ENCODE measurements at regions not wholly inside any gene's neighbourhood (a gene's known extent, or its start where the extent isn't known, plus 50 kb on each side); places are given as distances from the start of the nearest gene placed in this dataset.

DNA sequence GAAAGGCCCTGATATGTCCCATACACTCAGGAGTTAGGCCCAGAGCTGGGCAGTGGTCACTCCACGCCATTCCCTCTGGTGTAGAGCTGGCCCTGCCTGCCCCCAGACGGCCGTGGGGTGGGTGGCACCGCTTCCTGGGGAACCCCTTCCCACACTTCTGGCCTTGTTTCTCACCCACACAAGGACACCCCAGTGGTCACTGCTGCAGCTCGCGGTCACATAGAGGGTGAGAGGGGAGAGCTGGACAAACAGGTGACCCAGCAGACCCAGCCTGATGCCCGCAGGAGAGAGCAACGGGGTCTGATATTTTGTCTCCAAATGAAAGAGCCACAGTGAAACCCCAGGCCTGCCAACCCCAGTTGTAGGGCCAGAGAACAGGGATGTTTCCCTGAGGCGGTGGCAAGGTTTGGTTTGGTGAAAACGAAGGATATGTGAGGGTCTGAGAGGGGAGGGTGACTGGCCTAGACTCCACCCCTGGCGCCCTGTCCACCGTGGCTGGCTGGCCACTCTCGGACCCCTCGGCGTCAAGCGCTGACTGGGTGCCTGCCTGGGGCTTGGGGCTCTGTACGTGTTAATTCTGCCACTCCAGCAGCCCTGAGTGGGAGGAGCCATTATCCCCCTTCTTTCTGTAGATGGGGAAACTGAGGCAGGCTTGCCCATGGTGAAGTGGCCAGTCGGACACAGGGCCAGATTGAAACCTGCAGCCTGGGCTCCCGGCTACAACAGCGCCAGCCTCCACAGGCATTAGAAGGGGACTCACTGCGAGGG, 71.0 kb upstream of the PPARA start:
- DNase-seq, result no peak

GRCh38 chr22:46079861-46080821, 70.2 kb upstream of the PPARA start:
- DNase-seq, result no peak

DNA sequence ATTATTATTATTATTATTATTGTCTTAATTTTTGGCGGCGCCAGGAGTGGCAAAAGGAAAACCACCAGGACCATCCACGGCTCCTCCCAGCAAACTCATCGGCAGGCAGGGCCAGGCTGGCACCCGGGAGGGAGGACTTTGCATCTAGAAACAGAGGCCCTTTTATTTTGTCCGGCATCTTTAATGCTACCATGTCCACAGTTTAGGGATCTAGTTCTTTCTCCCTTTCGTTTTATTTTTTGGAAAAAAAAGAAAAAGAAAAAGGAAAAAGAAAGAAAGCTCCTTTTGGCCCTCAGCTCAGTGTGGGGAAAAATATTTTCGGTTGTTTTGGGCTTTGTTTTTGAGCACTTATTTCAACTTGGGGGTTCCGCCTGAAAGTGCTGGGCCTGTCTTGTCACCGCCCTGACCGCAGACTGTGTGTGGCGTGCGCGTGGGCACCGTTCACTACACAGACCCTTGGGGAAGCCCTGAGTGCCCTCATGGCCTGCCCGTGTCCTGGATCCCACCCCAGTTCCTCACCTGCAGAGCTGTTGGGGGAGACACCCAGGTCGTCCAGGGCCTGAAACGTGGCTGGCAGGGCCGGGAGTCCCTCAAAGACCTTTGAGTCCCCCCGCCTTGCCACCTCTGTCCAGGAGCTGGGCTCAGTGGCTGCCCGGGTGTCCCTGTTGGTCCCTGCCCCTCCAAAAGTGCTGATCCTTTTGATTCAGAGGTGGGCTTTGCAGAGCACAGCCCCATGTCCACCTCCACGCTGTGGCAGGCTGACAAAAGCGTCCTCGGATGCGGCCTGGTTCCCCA, 69.1 kb upstream of the PPARA start:
- no peak for DNase-seq

DNA sequence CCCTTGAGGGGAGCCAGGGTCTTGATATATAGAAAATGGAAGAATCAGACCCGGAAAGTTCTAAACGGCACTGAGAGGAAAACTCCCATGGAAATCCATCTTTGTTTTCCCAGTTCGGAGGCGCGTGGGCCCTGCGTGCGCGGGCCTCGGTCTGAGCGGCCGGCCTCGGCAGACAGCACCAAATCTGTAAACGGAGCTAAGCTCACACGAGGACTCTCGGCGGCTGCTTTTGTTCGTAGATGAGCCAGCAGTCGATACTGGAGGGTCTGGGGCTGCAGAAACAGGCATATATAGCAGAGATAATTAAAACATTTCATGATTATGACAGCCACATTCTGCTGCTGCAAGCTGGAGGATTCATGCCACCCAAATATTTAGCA, 68.5 kb upstream of the PPARA start:
- no peak for DNase-seq

- DNase-seq, result no peak
These were observed 67.7 kb upstream of the PPARA start for GRCh38 chr22:46082633-46083032.

DNA sequence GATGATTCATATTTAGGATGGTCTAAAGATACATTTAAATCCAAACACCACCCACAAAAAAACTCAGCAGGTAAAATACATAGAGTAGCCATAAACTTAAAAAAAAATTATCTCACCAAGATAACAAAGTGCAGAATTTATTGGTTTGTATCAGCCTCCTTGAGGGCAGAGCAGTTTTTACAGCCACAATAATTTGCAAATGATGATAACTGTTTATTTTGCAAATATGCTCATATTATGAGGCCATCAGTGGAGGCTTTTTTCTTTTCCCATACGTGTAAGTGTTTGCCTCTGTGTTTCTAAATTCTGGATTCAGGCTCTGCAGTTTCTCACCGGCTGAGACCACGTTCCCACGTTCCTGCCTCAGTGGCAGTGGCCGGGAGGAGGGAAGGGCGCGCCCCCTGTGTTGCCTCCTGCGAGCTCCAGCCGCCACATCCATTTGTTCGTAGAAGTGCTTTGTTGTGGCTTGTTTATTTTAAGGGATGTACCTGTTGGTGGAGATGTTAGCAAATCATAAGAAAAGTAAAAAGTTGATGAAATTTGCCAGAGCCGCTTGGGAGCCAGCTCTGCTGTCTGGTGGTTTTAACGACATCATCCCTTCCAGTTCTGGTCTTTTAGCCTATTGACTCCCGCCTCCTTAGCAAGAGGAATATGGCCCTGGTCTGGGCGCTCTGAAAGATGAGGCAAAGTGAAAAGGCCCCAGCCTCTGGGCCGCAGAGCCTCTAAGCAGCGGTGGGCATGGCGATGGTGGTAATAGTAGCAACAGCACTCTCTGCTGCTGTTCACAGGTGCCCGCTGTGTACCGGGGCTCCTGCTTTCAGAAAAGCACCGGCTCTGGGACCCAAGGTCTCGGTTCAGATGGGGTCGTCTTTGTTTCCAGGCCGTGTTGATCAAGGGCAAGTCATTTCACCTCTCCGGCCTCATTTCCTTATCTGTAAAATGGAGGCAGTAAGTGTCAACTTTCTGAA, 66.7 kb upstream of the PPARA start:
- no peak for DNase-seq

DNA sequence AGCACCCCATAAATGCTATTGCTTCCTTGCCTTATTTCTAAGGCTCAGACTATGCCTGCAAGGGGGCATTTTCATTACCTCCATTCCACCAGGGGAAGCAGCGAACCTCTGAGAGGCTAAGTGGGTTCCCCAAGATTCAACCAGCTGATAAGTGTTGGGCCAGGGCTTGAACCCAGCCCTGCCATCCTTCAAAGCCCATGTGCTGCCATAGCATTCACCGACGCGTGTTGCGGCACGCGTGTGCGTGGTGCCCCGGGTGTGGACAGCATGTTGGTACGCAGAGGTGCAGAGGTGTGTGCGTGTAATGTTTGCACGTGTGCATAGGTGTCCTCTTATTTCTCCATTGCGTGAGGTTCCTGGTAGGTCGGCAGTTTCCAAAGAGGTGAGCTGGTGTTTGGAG, 66.0 kb upstream of the PPARA start:
- DNase-seq, result no peak

DNA sequence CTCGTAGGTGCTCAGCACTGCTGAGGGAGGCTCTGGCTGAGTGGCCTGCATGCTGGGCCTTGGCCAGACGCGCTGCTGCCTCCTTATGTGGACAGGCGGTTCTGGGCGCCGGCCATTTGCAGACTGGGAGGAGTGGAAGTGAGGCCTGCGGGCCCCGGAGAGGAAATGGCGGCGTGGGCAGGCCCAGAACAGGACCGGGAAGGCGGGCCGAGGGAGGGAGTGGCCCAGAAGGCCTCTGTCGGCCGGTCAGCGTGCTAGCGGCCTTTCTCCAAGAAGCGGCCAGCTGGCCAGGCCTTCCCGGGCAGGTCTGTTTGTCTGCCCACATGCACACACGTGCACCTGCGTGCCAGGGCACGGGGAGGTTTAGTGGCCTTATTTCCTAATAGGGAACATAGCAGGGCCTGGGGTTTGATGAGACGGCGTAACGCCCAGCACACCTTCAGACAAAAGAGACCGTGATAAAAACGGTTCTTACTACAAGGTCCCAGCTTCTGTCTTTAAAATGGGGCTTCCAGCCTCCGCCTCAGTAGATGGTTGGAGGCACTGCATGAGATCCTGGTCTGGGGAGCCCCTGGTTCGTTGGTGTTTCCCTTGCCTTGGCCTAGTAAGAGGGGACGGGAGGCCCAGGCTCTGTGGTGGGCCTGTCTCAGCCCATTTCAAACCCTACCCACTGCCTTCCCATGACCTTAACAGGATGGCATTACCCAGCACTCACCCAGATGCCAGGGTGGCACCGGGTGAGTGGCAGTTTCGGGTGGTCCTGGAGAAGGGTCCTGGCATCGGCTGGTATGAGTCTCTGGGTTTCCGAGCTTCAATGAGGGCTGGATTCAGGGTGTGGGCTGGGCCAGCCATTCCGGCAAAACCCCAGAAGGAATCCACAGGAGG, 65.1 kb upstream of the PPARA start:
- no peak for DNase-seq

GRCh38 chr22:46085828-46086576, 64.3 kb upstream of the PPARA start:
- no peak for DNase-seq

- DNase-seq, result no peak
These were observed 63.6 kb upstream of the PPARA start for GRCh38 chr22:46086577-46087335.

DNA sequence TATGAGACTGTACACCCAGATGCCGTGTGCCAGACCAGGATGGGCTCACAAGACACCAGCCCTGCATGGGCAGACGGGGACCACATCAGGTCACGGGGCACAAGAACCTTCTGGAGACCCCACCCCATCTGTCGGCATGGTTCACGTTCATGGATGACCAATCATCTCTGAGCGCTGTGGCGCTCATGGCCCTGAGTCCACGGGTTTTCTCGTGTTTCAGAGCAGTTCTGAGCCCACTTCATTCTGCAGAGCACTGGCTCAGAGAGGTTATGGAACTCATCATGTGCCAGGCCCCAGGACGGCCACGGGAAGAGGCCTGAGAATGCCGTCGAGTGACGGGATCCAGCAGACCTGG, 63.0 kb upstream of the PPARA start:
- no peak for DNase-seq

DNA sequence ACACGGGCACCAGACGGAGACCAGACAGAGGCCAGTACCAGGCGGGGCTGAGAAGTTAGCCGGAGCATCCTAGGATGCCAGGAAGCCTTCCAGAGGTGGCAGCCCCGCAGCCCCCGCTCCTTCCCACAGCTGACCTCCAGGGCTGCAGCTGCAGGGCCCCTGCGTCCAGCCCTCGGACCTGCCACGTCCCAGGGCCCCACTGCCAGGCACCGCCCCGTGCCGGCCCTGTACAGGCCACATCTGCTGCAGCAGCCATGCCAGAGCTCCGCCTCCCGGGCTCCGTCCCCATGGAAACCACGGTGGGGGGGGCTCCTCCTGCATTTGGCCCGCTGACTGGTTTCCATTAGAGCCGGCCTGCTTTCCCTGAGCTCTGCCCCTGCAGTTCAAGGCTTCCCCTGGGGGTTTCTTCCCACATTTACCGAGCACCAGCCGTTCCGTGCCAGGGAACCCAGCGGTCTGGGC, 62.5 kb upstream of the PPARA start:
- DNase-seq, result no peak

- DNase-seq, result no peak
These were observed 61.6 kb upstream of the PPARA start for GRCh38 chr22:46088541-46089311.

DNA sequence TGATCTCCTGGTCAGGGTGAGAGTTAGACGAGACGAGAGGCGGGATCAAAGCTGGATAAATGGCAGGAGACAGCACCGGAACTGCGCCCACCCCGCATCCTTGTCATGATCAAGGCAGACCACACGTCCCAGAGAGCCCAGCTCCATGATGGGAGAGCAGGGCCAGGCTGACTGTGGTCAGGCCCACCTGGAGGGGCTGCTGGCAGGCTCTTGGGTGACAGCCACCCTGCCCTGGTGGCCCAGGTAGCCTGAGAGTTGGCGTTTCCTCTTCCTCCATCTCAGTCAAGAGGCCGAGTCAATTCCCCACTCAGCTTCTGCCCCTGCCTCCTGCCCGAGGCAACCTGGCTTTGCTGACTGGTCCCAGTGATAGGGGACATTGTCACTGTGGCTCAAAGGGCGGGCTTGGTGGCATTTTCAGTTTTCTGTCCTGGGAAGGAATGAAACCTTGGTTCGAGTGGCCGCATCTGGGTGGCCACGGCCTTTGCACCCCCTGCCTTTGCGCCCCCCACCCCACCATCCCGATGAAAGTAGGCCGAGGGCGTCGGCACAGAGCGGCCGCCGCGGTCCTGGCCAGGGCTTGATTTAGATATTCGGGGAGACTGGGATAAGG, 60.8 kb upstream of the PPARA start:
- no peak for DNase-seq

DNA sequence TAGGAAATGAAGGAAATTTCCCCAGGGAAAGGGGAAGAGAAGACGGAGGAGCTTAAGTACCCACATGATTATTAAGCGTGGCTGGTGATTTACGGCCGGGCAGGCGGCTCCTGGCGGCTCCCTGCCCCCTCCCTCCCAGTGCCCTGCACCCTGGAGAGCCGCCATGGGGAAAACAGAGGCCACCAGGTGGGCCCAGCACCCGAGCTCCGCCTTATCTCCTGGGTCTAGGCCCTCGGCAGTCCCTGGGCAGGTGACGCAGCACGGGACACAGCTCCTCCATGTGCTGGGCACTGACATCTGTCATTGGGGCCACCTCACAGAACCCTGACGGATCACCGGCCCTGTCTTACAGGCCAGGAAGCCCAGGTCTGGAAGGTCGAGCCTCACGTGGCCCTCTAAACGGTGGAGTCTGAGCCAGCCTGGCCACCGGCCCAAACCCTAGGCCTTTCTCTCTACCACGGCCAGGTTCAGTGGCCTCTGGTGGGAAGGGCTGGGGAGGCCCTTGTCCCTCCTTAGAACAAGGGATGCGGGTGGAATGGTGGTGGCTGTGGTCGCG, 60.2 kb upstream of the PPARA start:
- no peak for DNase-seq

DNA sequence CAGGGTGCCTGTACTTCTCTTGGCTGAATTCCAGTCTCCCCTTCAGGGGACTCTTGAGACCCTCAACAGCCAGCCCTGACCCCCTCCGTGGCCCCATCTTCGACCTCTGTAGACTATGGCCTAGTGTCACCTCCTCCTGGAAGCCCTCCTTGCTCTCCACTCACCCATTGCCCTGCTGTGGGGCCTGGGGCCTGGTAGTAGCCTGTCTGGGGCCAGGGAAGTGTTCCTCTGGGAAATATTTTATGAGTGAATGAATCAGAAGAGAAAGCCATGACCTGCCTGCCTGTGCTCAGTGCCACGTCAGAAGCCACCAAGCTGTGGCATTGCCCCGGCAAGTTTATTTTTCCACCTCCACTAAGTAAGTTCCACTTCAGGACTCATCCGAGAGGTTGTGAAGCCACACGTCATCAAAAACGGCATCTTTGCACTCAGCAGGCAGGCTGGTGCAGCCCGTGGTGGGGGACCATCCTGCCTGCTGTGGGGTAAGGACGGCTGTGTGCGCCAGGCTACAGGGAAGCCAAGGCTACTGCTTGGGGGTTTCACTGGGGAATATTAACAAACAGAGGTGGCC, 59.6 kb upstream of the PPARA start:
- no peak for DNase-seq

GRCh38 chr22:46091277-46091977, 58.9 kb upstream of the PPARA start:
- no peak for DNase-seq
